Stimulated activated naive B cell treated with anti-CD40 and anti-IgM and Interleukin-4, amounts not matched to agents 10 μg/mL and 1 μg/mL and 100 μg/mL, for 72 hours (primary cell): ENCODE measurements at regions not wholly inside any gene's neighbourhood (a gene's known extent, or its start where the extent isn't known, plus 50 kb on each side); places are given as distances from the start of the nearest gene placed in this dataset.

ENCODE experiments used
- ATAC-seq, 2 donors: fragments of 150-1000 bp; cut with Tn5 transposase; replicated peaks; 2 replicates each; pipeline ENCODE4 v1.10.0; 2021; ENCODE audit warnings: moderate library complexity in 1 of 2
- DNase-seq: peaks from one replicate; pipeline ENCODE4 v3.0.0; 2021
- H3K27ac Mint-ChIP-seq: one replicate; pipeline ENCODE4 v1.8.0; 2022; ENCODE audit warnings: mild to moderate bottlenecking, mixed read lengths
- H3K27me3 Mint-ChIP-seq, 2 donors: one replicate each; pipeline ENCODE4 v1.8.0; 2022; ENCODE audit warnings: mixed read lengths in 2 of 2
- H3K36me3 Mint-ChIP-seq, 2 donors: one replicate each; pipeline ENCODE4 v1.8.0; 2022; ENCODE audit warnings: mixed read lengths in 2 of 2, mild to moderate bottlenecking in 1 of 2
- H3K4me1 Mint-ChIP-seq, 2 donors: one replicate each; pipeline ENCODE4 v1.8.0; 2022; ENCODE audit warnings: mixed read lengths in 2 of 2, mild to moderate bottlenecking in 1 of 2
- H3K4me3 Mint-ChIP-seq, 2 donors: one replicate each; pipeline ENCODE4 v1.8.0; 2022; ENCODE audit warnings: mild to moderate bottlenecking in 2 of 2, mixed read lengths in 2 of 2, moderate library complexity in 1 of 2
- H3K9me3 Mint-ChIP-seq, 2 donors: one replicate each; pipeline ENCODE4 v1.8.0; 2022; ENCODE audit warnings: mixed read lengths in 2 of 2, mild to moderate bottlenecking in 1 of 2

DNA sequence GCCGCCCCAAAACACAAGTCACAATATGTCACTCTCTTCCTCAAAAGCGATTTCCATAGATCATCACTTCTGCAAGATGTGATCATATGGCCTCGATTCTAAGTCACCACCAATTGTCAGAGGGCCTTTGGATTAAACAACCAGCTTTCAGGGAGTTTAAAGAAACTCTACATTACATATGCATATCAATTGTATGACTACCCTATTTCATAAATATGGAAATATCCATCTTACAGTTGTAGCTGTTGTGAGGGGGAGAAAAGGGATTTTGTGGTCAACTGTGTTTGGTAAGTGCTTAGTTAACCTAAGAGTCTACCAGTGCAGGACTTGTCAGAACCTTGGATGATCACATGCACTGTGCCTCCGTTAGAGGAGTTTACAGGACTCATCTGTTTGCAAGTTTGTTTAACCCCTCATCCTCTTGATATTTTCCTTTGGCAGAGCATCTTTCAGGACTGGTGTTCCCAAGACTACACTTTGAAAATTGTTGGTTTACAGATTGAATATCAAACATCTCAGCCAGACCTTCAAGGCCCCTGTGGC, 99.9 kb downstream of the CHST1 start:
- no peak overlapping the region for H3K4me3 Mint-ChIP-seq
- H3K9me3 Mint-ChIP-seq: no peaks in the 10 kb centered on the region
- H3K27me3 Mint-ChIP-seq: peaks cover 13 to 22% of the 10 kb centered on the region in 2 donors
- no peak for ATAC-seq
- H3K36me3 Mint-ChIP-seq: no peaks in the 10 kb centered on the region
- no peak for DNase-seq
- no peak overlapping the region for H3K27ac Mint-ChIP-seq
- no peaks in the 10 kb centered on the region for H3K4me1 Mint-ChIP-seq

DNA sequence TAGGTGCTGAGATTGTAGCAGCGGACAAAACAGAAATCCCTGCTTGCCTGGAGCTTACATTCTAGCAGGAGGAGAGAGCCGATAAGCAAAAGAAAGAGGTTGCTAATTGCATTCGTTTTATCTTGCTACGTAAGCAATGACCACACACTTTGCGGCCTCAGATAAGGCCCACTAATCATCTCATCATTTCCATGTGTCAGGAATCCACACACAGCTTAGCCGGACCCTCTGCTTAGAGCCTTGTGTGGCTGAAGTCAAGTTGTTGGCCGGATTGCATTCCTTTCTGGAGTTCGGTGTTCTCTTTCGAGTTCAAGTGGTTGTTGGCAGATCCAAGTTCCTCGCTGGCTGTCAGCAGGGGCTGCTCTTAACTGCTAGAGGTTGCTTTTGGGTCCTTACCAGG, 101.6 kb downstream of the CHST1 start:
- Mint-ChIP-seq H3K27ac (no peak overlapping the region), H3K4me1 (no peaks in the 10 kb centered on the region), H3K4me3 (no peak overlapping the region), H3K9me3 (no peaks in the 10 kb centered on the region), H3K27me3 (peaks cover 18 to 30% of the 10 kb centered on the region in 2 donors), H3K36me3 (no peaks in the 10 kb centered on the region)
- DNase-seq (no peak), ATAC-seq (no peak)

DNA sequence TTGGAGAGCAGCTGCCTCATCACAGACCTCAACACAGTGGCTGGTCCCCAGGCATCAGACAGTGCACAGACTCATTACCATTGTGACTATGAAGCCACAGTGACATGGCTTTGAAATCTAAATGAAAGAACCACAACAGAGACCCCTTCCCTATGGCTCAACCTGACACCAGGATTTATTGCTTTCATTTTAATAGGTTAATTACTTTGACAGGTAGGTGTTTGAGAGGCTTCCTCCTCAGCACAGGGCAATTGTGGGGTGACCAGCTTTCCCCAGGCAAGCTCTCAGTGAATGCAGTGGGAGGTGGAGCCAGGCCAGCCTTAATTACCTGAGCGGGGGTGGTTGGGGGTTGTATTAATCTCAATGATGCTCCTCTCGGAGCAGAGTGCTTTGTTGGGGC, 102.3 kb downstream of the CHST1 start:
- no peaks in the 10 kb centered on the region for H3K9me3 Mint-ChIP-seq
- peaks cover 18 to 30% of the 10 kb centered on the region in 2 donors for H3K27me3 Mint-ChIP-seq
- DNase-seq (no peak), ATAC-seq (no peak)
- H3K4me1 Mint-ChIP-seq: no peaks in the 10 kb centered on the region
- H3K4me3 Mint-ChIP-seq: no peak overlapping the region
- no peak overlapping the region for H3K27ac Mint-ChIP-seq
- H3K36me3 Mint-ChIP-seq: no peaks in the 10 kb centered on the region

DNA sequence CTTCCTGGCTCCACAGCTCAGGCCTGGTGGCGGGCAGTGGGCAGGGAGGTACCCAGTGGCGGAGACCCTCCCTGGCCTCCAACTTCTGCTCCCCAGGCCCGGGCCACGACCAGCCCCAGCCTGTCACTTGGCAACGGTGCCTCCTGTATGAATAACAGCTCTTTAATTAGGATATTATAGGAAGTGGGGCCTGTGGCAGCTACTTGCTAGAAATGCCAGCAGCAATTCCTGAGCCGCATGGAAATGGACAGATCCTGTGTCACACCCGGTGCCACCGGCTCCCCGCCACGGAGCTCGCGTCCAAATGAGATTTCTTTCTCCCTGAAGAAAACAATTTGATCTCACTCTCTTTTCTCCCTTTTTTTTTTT, 104.5 kb downstream of the CHST1 start:
- Mint-ChIP-seq H3K4me1 (no peaks in the 10 kb centered on the region), H3K27ac (no peak overlapping the region), H3K4me3 (no peak overlapping the region), H3K36me3 (peaks cover 0 to 6% of the 10 kb centered on the region in 2 donors), H3K27me3 (peaks cover 26 to 35% of the 10 kb centered on the region in 2 donors), H3K9me3 (peaks cover 4 to 13% of the 10 kb centered on the region in 2 donors)
- DNase-seq (no peak), ATAC-seq (no peak)

DNA sequence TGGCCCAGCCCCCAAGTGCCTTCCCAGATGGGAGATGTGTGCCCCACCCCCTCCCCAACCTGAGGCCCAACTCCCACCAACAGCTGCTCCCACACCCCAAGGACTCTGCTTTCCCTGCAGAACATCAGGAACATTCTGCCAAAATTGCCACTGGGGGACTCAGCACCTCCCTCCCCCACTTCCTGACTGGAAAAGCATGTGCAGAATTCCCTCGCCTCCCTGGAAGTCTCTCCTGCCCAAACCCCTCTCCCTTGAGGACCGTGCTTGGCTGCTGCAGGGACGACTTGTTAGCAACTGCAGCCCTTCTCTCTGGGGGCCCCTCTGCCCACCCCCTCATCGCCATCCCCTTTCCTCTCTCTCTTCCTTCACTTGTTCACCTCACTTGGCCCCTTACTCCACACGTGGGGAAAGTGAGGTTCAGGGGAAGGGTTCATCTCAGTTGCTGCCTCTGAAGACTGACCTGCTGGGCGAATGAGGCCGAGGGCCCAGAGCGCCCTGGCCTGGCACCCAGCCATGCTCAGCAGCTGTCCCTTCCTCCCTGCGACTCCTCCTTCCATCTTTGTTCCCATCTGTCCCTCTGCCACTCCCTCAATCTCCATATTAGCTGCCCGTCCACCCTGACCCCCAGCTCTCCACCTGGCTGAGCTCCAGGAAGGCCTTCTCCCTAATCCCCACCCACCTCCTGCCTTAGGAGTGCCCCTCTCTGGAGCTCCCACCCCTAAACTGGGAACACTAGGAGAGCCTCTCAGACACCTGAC, 105.1 kb downstream of the CHST1 start:
- no peaks in the 10 kb centered on the region for H3K4me1 Mint-ChIP-seq
- H3K4me3 Mint-ChIP-seq: no peak overlapping the region
- DNase-seq (no peak), ATAC-seq (no peak)
- H3K27me3 Mint-ChIP-seq: peaks cover 26 to 35% of the 10 kb centered on the region in 2 donors
- H3K9me3 Mint-ChIP-seq: peaks cover 4 to 13% of the 10 kb centered on the region in 2 donors
- peaks cover 0 to 6% of the 10 kb centered on the region in 2 donors for H3K36me3 Mint-ChIP-seq
- no peak overlapping the region for H3K27ac Mint-ChIP-seq

DNA sequence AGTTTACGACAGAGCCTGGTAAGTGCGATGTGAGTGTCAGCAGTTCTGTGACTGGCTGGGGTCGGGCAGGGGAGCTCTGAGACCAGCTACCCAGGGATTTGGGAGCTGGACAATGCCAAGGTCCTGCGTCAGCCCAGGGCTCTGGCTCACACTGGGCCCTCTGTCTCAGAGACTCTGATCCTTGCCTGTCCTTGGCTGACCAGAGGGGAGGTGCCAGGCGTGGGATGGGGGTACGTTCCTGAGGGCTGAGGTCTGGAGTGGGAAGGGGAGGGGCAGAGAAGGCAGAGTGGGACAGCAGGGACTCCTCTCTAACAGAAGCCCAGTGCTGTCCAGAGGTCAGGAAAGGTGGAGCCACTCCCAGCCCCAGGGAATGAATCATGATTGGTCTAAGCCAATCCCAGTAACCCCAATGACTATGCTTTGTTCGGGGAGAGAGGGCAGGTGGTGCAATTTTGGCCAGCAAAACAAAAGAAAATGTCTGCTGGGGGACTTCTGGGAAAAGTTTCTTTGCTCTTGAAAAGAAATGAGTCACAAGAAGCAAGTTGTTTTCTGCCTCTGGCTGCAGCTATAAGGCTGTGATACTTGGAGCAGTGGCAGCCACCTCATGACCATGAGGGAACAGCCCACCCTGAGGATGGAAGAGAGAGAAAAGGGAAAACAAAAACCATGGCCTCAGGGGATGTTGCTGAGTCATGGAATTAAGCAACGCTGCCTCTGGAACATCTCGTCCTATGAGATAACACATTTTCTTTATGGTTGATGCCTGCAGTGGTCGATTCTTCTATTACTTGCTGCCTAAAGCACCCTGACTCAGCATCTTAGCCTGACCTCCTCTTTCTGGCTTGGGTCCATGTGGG, 108.3 kb downstream of the CHST1 start:
- peaks cover 22 to 24% of the 10 kb centered on the region in 2 donors for H3K27me3 Mint-ChIP-seq
- H3K4me3 Mint-ChIP-seq: no peak overlapping the region
- H3K27ac Mint-ChIP-seq: no peak overlapping the region
- no peaks in the 10 kb centered on the region for H3K4me1 Mint-ChIP-seq
- DNase-seq: no peak
- no peak for ATAC-seq
- peaks cover 4 to 13% of the 10 kb centered on the region in 2 donors for H3K9me3 Mint-ChIP-seq
- peaks cover 0 to 6% of the 10 kb centered on the region in 2 donors for H3K36me3 Mint-ChIP-seq

DNA sequence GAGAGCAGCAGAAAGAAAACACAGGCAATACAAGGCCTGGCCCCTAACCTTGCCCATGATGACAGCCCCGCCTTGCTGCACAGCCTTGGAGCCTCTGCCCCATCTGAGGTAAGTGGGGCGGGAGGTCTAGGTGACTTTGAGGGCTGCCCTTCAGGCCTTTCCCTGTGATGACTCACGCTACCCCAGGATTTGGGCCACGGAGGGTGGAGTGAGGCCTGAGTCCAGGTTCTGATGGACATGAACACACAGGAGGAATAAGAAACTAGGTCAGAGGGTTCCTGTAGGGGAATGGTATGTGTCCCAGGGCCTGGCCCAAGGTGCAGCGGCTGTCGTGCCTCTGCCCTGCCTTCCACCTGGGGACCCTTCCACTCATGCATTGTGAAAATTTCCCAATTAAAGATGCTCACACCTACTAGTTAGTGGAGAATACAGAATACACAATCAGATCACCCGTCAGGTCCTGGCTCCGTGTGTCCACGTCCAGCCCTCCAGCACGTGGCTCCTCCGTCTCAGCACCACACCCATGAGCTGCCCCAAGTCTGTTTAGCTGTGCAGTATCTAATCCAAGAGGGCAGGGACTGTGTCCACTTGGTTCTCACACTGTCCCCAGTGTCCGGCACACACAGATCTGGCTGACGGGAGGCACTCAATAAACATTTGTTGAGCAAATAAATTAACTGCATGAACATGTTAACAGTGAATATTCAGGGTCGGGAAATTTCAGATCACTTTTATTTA, 111.0 kb downstream of the CHST1 start:
- Mint-ChIP-seq H3K27ac (no peak overlapping the region), H3K4me3 (no peak overlapping the region), H3K9me3 (peaks cover 4 to 13% of the 10 kb centered on the region in 2 donors), H3K36me3 (peaks cover 0 to 6% of the 10 kb centered on the region in 2 donors), H3K27me3 (peaks cover 8 to 9% of the 10 kb centered on the region in 2 donors), H3K4me1 (no peaks in the 10 kb centered on the region)
- no peak for ATAC-seq
- DNase-seq: no peak

DNA sequence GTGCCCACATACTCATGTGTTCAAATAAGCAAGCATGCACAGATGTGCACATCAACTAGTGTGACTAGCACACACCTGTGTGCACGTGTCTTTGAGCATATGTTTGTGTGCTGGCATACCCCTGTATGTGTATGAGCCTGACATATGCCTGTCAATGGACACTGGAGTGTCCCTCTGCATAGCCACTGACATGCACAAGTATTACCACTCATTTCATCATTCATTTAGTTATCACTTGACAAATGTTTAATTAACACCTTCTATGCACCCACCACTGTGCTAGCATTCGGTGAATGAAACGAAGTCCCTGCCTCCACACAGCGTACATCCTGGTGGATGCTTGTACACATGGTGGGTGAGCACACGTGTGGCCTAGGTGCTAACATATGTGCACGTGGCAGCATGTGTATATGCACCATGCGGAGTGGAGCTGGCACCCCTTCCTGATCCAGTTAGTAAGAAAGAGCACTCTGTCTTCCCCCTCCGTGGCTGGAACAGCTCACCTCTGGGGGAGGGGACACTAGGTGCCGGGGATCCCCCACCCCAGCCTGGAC, 112.0 kb downstream of the CHST1 start:
- peaks cover 4 to 13% of the 10 kb centered on the region in 2 donors for H3K9me3 Mint-ChIP-seq
- peaks cover 8 to 9% of the 10 kb centered on the region in 2 donors for H3K27me3 Mint-ChIP-seq
- DNase-seq (no peak), ATAC-seq (no peak)
- H3K36me3 Mint-ChIP-seq: peaks cover 0 to 6% of the 10 kb centered on the region in 2 donors
- no peak overlapping the region for H3K4me3 Mint-ChIP-seq
- no peaks in the 10 kb centered on the region for H3K4me1 Mint-ChIP-seq
- H3K27ac Mint-ChIP-seq: no peak overlapping the region

DNA sequence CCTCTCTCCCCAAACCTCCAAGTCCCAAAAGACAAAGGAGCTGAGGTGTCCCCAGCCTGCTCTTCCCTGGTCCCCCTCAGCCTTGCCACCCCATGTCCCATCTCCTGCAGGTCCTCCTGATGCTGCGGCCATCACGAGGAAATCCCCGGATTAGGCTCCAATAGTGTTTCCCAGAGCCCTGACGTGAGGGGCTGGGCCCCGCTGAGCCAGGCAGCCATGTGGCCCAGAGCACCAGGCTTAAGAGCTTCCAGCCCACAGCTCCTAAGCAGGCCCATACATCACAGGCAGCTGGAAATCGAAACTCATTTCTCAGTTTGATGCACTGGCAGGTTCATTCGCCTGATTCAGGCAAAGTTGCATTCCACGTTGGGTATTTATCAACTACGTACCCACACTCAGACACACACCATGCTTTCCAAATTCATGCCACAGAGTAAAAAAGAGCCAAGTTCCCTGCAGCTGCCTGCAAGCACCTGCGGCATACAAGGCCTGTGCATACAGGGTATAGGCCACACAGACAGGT, 114.2 kb downstream of the CHST1 start:
- H3K4me1 Mint-ChIP-seq: no peaks in the 10 kb centered on the region
- DNase-seq (no peak), ATAC-seq (no peak)
- H3K4me3 Mint-ChIP-seq: no peak overlapping the region
- no peaks in the 10 kb centered on the region for H3K9me3 Mint-ChIP-seq
- H3K36me3 Mint-ChIP-seq: no peaks in the 10 kb centered on the region
- H3K27me3 Mint-ChIP-seq: no peaks in the 10 kb centered on the region
- H3K27ac Mint-ChIP-seq: no peak overlapping the region

DNA sequence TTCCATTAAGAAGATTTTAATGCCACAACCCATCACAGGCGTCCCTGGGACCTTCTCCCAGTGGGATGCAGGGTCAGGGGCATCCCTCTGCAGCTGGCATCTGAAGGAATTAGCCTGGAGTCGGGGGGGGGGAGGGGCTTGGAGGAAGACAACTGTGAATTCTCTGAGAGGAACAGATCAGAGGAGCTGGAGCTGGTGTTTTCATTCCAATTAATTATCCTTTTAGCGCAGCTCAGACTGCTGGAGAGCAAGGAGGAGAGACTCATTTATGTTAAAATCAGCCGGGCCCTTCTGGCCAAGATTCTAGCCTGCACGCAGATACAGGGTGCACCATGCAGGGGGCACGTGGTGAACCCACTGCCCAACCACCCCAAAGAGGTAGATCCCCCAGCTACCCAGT, 116.2 kb downstream of the CHST1 start:
- no peaks in the 10 kb centered on the region for H3K36me3 Mint-ChIP-seq
- no peak for ATAC-seq
- H3K9me3 Mint-ChIP-seq: no peaks in the 10 kb centered on the region
- H3K4me3 Mint-ChIP-seq: no peak overlapping the region
- H3K27me3 Mint-ChIP-seq: peaks cover 0 to 10% of the 10 kb centered on the region in 2 donors
- no peaks in the 10 kb centered on the region for H3K4me1 Mint-ChIP-seq
- no peak overlapping the region for H3K27ac Mint-ChIP-seq
- no peak for DNase-seq

DNA sequence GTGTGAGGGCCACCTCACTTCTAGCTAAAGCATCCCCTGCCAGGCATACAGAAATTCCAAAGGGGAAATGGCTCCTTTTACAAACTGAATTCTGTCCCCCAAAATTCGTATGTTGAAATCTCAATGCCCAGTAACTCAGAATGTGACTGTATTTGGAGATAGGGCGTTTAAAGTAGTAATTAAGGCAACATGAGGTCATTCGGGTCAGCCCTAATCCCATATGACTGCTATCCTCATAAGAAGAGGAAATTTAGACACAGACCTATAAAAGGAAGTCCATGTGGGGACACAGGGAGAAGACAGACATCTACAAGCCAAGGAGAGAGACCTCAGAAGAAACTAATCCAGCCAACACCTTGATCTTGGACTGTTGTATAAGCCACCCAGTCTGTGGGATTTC, 119.1 kb downstream of the CHST1 start:
- no peak overlapping the region for H3K4me3 Mint-ChIP-seq
- DNase-seq: no peak
- no peaks in the 10 kb centered on the region for H3K9me3 Mint-ChIP-seq
- H3K4me1 Mint-ChIP-seq: no peaks in the 10 kb centered on the region
- ATAC-seq: no peak
- H3K27ac Mint-ChIP-seq: no peak overlapping the region
- H3K36me3 Mint-ChIP-seq: no peaks in the 10 kb centered on the region
- peaks cover 12 to 19% of the 10 kb centered on the region in 2 donors for H3K27me3 Mint-ChIP-seq

DNA sequence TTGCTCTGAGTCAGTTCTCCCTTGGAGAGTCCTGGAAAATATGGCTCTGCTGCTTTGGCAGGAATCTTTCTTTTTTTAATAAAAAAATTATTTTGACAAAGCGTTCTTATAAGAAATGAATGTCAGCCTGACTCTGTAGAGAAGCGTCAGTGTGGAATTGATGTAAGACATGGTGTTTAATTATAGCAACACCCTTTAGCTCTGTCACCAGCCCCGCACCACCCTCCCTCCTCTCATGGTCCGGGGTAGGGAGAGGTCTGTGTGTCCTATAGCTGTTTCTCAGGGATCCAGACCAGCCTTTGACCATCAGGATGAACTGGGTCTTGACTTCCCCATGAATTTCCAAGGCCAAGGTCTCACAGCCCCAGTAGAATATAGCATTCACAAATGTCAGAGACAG, 120.6 kb downstream of the CHST1 start:
- DNase-seq (no peak), ATAC-seq (no peak)
- Mint-ChIP-seq H3K9me3 (no peaks in the 10 kb centered on the region), H3K36me3 (no peaks in the 10 kb centered on the region), H3K27ac (no peak overlapping the region), H3K4me3 (no peak overlapping the region), H3K27me3 (peaks cover 12 to 19% of the 10 kb centered on the region in 2 donors), H3K4me1 (no peaks in the 10 kb centered on the region)

DNA sequence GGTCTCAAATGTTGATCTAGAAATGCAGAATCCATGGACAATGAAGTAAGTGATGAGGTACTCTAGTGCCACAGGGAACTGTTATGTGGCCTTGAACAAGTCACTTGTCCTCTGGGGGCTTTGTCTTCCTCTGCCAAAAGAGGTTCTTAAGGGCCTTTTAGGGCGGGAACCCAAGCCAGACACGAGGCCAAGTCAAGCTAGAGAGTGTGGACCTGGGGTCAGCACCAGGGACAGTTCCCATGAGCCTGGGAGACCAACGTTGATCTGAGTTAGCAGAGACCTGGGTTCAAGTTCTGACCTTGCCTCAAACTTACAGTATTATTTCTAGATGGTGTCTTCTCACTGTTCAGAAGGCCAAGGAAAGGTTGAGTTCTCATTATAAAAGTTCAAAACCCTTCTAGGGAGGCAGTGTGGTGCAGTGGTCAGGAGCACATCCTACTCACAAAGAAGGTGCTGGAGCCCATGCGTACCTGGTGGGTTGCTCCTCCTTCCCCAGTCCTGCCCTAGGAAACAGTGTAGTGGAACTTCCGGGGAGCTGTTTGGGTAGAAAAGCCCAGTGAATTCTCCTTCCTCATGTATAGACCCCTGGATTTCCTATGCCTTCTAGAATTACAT, 121.5 kb downstream of the CHST1 start:
- H3K36me3 Mint-ChIP-seq: no peaks in the 10 kb centered on the region
- H3K4me3 Mint-ChIP-seq: no peak overlapping the region
- ATAC-seq (no peak), DNase-seq (no peak)
- no peaks in the 10 kb centered on the region for H3K9me3 Mint-ChIP-seq
- no peak overlapping the region for H3K27ac Mint-ChIP-seq
- no peaks in the 10 kb centered on the region for H3K4me1 Mint-ChIP-seq
- peaks cover 12 to 19% of the 10 kb centered on the region in 2 donors for H3K27me3 Mint-ChIP-seq
